ENCODE measurements at regions not wholly inside any gene's neighbourhood (a gene's known extent, or its start where the extent isn't known, plus 50 kb on each side); places are given as distances from the start of the nearest gene placed in this dataset.

DNA sequence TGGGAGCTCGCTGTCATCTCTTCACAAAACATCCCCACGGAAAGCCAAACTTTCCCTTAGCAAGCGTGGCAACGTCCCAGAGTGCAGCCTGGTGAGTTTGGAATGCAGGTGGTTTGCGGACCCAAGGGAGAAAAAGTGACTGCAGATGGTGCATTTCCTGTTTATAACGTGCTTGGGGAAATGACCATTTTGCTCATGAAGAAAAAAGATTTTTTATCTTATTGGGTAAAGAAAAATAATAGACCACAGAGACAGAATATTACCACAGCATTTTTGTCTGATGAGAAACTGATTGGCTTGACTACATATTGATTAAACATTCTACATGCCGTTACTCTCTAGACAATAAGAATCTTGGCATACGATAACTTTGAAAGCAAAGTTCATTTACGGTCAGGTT, 136.5 kb downstream of the COPS8 start:
- TF ChIP-seq, protein P1, sequence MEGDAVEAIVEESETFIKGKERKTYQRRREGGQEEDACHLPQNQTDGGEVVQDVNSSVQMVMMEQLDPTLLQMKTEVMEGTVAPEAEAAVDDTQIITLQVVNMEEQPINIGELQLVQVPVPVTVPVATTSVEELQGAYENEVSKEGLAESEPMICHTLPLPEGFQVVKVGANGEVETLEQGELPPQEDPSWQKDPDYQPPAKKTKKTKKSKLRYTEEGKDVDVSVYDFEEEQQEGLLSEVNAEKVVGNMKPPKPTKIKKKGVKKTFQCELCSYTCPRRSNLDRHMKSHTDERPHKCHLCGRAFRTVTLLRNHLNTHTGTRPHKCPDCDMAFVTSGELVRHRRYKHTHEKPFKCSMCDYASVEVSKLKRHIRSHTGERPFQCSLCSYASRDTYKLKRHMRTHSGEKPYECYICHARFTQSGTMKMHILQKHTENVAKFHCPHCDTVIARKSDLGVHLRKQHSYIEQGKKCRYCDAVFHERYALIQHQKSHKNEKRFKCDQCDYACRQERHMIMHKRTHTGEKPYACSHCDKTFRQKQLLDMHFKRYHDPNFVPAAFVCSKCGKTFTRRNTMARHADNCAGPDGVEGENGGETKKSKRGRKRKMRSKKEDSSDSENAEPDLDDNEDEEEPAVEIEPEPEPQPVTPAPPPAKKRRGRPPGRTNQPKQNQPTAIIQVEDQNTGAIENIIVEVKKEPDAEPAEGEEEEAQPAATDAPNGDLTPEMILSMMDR (IDR thresholded peaks at IDR 0.05), result no peak
- no peak for TF ChIP-seq POLR2A (IDR thresholded peaks at IDR 0.05)
